SK-N-SH treated with all-trans-retinoic acid at 6 μM for 48 hours (cell line): ENCODE measurements at regions not wholly inside any gene's neighbourhood (a gene's known extent, or its start where the extent isn't known, plus 50 kb on each side); places are given as distances from the start of the nearest gene placed in this dataset.

Experiments
- ATAC-seq: fragments of 200-7000 bp; cut with Tn5 transposase; 3 replicates; pipeline ENCODE4 v1.9.1; 2020; ENCODE audit warnings: mild to moderate bottlenecking, moderate library complexity
- ARNTL ChIP-seq: fragments of 450-650 bp; formaldehyde crosslinking; IDR thresholded peaks from 2 replicates; pipeline ENCODE4 v1.5.0; 2020; ENCODE audit warnings: low read depth, mild to moderate bottlenecking, moderate library complexity, borderline replicate concordance
- BACH2 ChIP-seq: fragments of 250-450 bp; sonication (Bioruptor Pico); IDR thresholded peaks from 2 replicates; pipeline ENCODE4 v1.9.0; 2021; ENCODE audit warnings: mild to moderate bottlenecking, borderline replicate concordance
- CREB5 ChIP-seq: fragments of 250-450 bp; sonication (Bioruptor Pico); IDR thresholded peaks from 2 replicates; pipeline ENCODE4 v1.5.1; 2020; ENCODE audit warnings: low read depth, mild to moderate bottlenecking, moderate library complexity
- CSDC2 ChIP-seq: fragments of 250-450 bp; sonication (Bioruptor Pico); IDR thresholded peaks from 2 replicates; pipeline ENCODE4 v1.5.0; 2020; ENCODE audit warnings: mild to moderate bottlenecking, moderate library complexity
- CSRNP3 ChIP-seq: fragments of 250-450 bp; sonication (Bioruptor Pico); IDR thresholded peaks from 2 replicates; pipeline ENCODE4 v1.5.1; 2021; ENCODE audit warnings: mild to moderate bottlenecking, moderate library complexity
- ESRRG ChIP-seq: fragments of 250-450 bp; sonication (Bioruptor Pico); IDR thresholded peaks from 2 replicates; pipeline ENCODE4 v1.6.1; 2021; ENCODE audit warnings: mild to moderate bottlenecking
- GLIS3 ChIP-seq: fragments of 250-450 bp; sonication (Bioruptor Pico); IDR thresholded peaks from 2 replicates; pipeline ENCODE4 v1.5.0; 2020; ENCODE audit warnings: mild to moderate bottlenecking, moderate library complexity
- ISL1 ChIP-seq: fragments of 250-450 bp; sonication (Bioruptor Pico); IDR thresholded peaks from 2 replicates; pipeline ENCODE4 v2.1.2; 2022; ENCODE audit warnings: mild to moderate bottlenecking, moderate library complexity
- OSR1 ChIP-seq: fragments of 250-450 bp; sonication (Bioruptor Pico); IDR thresholded peaks from 2 replicates; pipeline ENCODE4 v1.8.0; 2022; ENCODE audit warnings: moderate library complexity, mild to moderate bottlenecking, inconsistent platforms
- PATZ1 ChIP-seq: fragments of 250-450 bp; sonication (Bioruptor Pico); IDR thresholded peaks from 2 replicates; pipeline ENCODE4 v1.8.0; 2020; ENCODE audit warnings: mild to moderate bottlenecking, moderate library complexity, borderline replicate concordance
- POU6F1 ChIP-seq: fragments of 250-450 bp; sonication (Bioruptor Pico); IDR thresholded peaks from 2 replicates; pipeline ENCODE4 v1.8.0; 2021; ENCODE audit warnings: low read depth, mild to moderate bottlenecking, moderate library complexity, borderline replicate concordance
- PPARA ChIP-seq: fragments of 250-450 bp; sonication (Bioruptor Pico); IDR thresholded peaks from 2 replicates; pipeline ENCODE4 v1.5.0; 2020; ENCODE audit warnings: mild to moderate bottlenecking, borderline replicate concordance
- SNAI2 ChIP-seq: fragments of 250-450 bp; sonication (Bioruptor Pico); IDR thresholded peaks from 2 replicates; pipeline ENCODE4 v1.5.0; 2020; ENCODE audit warnings: mild to moderate bottlenecking, moderate library complexity
- TCF4 ChIP-seq: fragments of 250-450 bp; sonication (Bioruptor Pico); IDR thresholded peaks from 2 replicates; pipeline ENCODE4 v1.8.0; 2021; ENCODE audit warnings: mild to moderate bottlenecking, moderate library complexity, borderline replicate concordance
- TOX ChIP-seq: fragments of 250-450 bp; sonication (Bioruptor Pico); IDR thresholded peaks from 2 replicates; pipeline ENCODE4 v1.8.0; 2021; ENCODE audit warnings: mild to moderate bottlenecking, moderate library complexity, borderline replicate concordance
- TSHZ2 ChIP-seq: fragments of 250-450 bp; sonication (Bioruptor Pico); IDR thresholded peaks from 2 replicates; pipeline ENCODE4 v1.5.0; 2020; ENCODE audit warnings: mild to moderate bottlenecking, moderate library complexity
- ZC3H10 ChIP-seq: fragments of 250-450 bp; sonication (Bioruptor Pico); IDR thresholded peaks from 2 replicates; pipeline ENCODE4 v1.5.1; 2021; ENCODE audit warnings: mild to moderate bottlenecking, moderate library complexity
- ZFP3 ChIP-seq: fragments of 250-450 bp; sonication (Bioruptor Pico); IDR thresholded peaks from 2 replicates; pipeline ENCODE4 v1.5.0; 2020; ENCODE audit warnings: mild to moderate bottlenecking, moderate library complexity
- ZFP30 ChIP-seq: fragments of 450-650 bp; formaldehyde crosslinking; IDR thresholded peaks from 2 replicates; pipeline ENCODE4 v1.5.0; 2022; ENCODE audit warnings: mild to moderate bottlenecking, moderate library complexity
- ZNF565 ChIP-seq: fragments of 450-650 bp; formaldehyde crosslinking; conservative IDR thresholded peaks from 2 replicates; pipeline ENCODE4 v1.5.0; 2020; ENCODE audit warnings: low read depth, mild to moderate bottlenecking, moderate library complexity
- ZNF70 ChIP-seq: fragments of 450-650 bp; formaldehyde crosslinking; IDR thresholded peaks from 2 replicates; pipeline ENCODE4 v1.5.0; 2020; ENCODE audit warnings: mild to moderate bottlenecking, moderate library complexity
- ZNF8 ChIP-seq: fragments of 450-650 bp; formaldehyde crosslinking; IDR thresholded peaks from 2 replicates; pipeline ENCODE4 v1.5.0; 2020; ENCODE audit warnings: mild to moderate bottlenecking, moderate library complexity

GRCh38 chr14:95816539-95816938, 60.1 kb upstream of the TUNAR start:
- TF ChIP-seq BACH2 (CRISPR knock-in tag) = no peak
- ATAC-seq = no peak

- ATAC-seq = no peak
- TF ChIP-seq CREB5 (no peak), OSR1 (CRISPR knock-in tag) (no peak), ESRRG (CRISPR knock-in tag) (no peak), ZC3H10 (no peak), ZNF565 (CRISPR knock-in tag) (no peak), TCF4 (CRISPR knock-in tag) (no peak)
- TF ChIP-seq, all 23 proteins: peak for 0
Observed at GRCh38 chr14:95815226-95815690, 61.4 kb upstream of the TUNAR start.

GRCh38 chr14:95814363-95815225, 62.0 kb upstream of the TUNAR start:
- TF ChIP-seq CSDC2 (CRISPR knock-in tag) = no peak
- no peak for TF ChIP-seq PPARA (CRISPR knock-in tag)
- no peak for TF ChIP-seq POU6F1 (CRISPR knock-in tag)
- no peak for TF ChIP-seq ZNF8
- no peak for TF ChIP-seq BACH2 (CRISPR knock-in tag)
- TF ChIP-seq ISL1 (CRISPR knock-in tag) = no peak
- no peak for TF ChIP-seq PATZ1 (CRISPR knock-in tag)
- no peak for ATAC-seq

GRCh38 chr14:95811813-95812212, 64.8 kb upstream of the TUNAR start:
- no peak for TF ChIP-seq ZC3H10
- no peak for TF ChIP-seq SNAI2
- no peak for TF ChIP-seq ZFP3 (CRISPR knock-in tag)
- TF ChIP-seq TSHZ2 (CRISPR knock-in tag) = no peak
- no peak for TF ChIP-seq ARNTL
- TF ChIP-seq ZNF70 (CRISPR knock-in tag) = no peak
- ATAC-seq = no peak

- TF ChIP-seq ISL1 (CRISPR knock-in tag) (no peak), TOX (CRISPR knock-in tag) (no peak), ZFP30 (CRISPR knock-in tag) (no peak), CREB5 (no peak), GLIS3 (CRISPR knock-in tag) (no peak), BACH2 (CRISPR knock-in tag) (no peak), ZNF565 (CRISPR knock-in tag) (no peak), PATZ1 (CRISPR knock-in tag) (no peak), CSRNP3 (CRISPR knock-in tag) (no peak), TCF4 (CRISPR knock-in tag) (no peak)
- TF ChIP-seq, all 23 proteins: peak for 0
- no peak for ATAC-seq
Observed at GRCh38 chr14:95808371-95808770, 68.3 kb upstream of the TUNAR start.
